ENCODE measurements at regions not wholly inside any gene's neighbourhood (a gene's known extent, or its start where the extent isn't known, plus 50 kb on each side); places are given as distances from the start of the nearest gene placed in this dataset.

DNA sequence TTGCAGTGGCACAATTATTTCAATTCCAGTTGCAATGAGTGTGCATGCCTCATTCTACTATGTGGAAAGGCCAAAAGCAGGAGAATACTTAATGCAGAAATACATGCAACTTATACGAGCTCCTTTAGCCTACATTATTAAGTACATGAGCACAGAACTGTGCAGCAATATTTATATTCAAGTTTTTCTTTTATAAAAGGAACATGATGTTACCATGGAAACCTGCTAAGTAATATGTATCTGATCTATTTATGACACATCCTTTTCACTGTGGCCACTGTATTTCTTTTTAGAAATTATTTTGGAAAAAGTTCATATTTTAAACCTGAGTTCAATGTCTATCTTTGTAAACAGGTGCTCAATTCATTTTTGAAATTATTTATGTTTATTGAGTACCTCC, 88.9 kb downstream of the ELAPOR2 start:
- no peaks in the 10 kb centered on the region for H3K9me3 ChIP-seq
- H3K27me3 ChIP-seq (replicated peaks in 1 of 2; ENCODE audit: control insufficient read depth in 2 of 2, extremely low read depth in 1 of 2, insufficient read depth in 2 of 2, low read length in 1 of 2), result no peaks in the 10 kb centered on the region
- DNase-seq, result no peak
- Mint-ChIP-seq H3K4me1 (peaks cover 14 to 24% (median 20%) of the 10 kb centered on the region in 3 donors), H3K36me3 (no peaks in the 10 kb centered on the region), H3K27me3 (peaks cover 2% of the 10 kb centered on the region in 2 donors), H3K4me3 (no peak overlapping the region), H3K27ac (no peak overlapping the region), H3K9me3 (no peaks in the 10 kb centered on the region)
- no CpG with 5 or more reads among the region's 1 CpG for WGBS (ENCODE audit: insufficient coverage)
- no peak overlapping the region for H3K4me3 ChIP-seq (ENCODE audit: control insufficient read depth in 1 of 2, extremely low read depth in 1 of 2, low read length in 1 of 2)
- H3K27ac ChIP-seq (ENCODE audit: low read length), result no peak overlapping the region
- H3K36me3 ChIP-seq (ENCODE audit: control insufficient read depth in 2 of 2, extremely low read depth in 1 of 2, insufficient read depth in 1 of 2, low read length in 1 of 2), result no peaks in the 10 kb centered on the region
- ChIA-PET POLR2A (no interaction called here), CTCF (interaction anchor here in 1 of 2 donors (0.5 to 1.0 kb wide), 3 partner anchors 9 to 916 kb away, joined by 3 to 5 read pairs (median 3); no protein-coding TSS in a partner anchor)
- H3K4me1 ChIP-seq (ENCODE audit: control insufficient read depth in 1 of 2, extremely low read depth in 1 of 2, insufficient read depth in 2 of 2, low read length in 2 of 2), result peaks cover 0 to 6% of the 10 kb centered on the region in 2 experiments
- ATAC-seq (replicated peaks in 1 of 4), result peak in 1 of 4 experiments; percentile 7

DNA sequence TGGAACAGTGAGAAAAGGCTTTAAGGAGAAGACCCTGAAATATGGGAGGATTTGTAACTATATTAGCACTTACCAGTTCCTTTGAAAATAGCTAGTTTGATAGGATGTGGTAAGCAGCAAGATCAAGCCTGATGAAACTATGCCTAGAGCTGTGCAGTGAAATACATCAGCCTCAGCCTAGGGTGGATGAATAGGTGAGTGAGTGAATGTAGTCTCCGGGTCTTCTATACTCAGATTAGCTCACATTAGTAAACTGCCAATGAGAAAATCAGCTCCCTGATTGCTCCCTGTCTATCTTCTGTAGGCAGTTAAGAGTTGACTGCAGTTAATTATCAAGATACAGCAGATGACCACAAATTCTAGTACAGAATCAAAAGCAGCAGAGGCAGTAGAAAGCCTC, 89.6 kb downstream of the ELAPOR2 start:
- Mint-ChIP-seq H3K27ac (no peak overlapping the region), H3K4me3 (no peak overlapping the region), H3K36me3 (no peaks in the 10 kb centered on the region), H3K4me1 (peaks cover 14 to 24% (median 20%) of the 10 kb centered on the region in 3 donors), H3K9me3 (no peaks in the 10 kb centered on the region), H3K27me3 (peaks cover 2 to 8% of the 10 kb centered on the region in 2 donors)
- peaks cover 0 to 6% of the 10 kb centered on the region in 2 experiments for H3K4me1 ChIP-seq (ENCODE audit: control insufficient read depth in 1 of 2, extremely low read depth in 1 of 2, insufficient read depth in 2 of 2, low read length in 2 of 2)
- DNase-seq, result no peak
- no peaks in the 10 kb centered on the region for H3K36me3 ChIP-seq (ENCODE audit: control insufficient read depth in 2 of 2, extremely low read depth in 1 of 2, insufficient read depth in 1 of 2, low read length in 1 of 2)
- no peak overlapping the region for H3K4me3 ChIP-seq (ENCODE audit: control insufficient read depth in 1 of 2, extremely low read depth in 1 of 2, low read length in 1 of 2)
- H3K27me3 ChIP-seq (replicated peaks in 1 of 2; ENCODE audit: control insufficient read depth in 2 of 2, extremely low read depth in 1 of 2, insufficient read depth in 2 of 2, low read length in 1 of 2), result peaks cover 0 to under 1% of the 10 kb centered on the region in 2 experiments
- H3K27ac ChIP-seq (ENCODE audit: low read length), result no peak overlapping the region
- ChIA-PET CTCF (interaction anchor here in 1 of 2 donors (0.5 to 1.1 kb wide), 4 partner anchors 9 to 917 kb away, joined by 3 to 5 read pairs (median 3); no protein-coding TSS in a partner anchor), POLR2A (no interaction called here)
- WGBS (ENCODE audit: insufficient coverage), result no CpG with 5 or more reads among the region's 1 CpG
- no peak for ATAC-seq (replicated peaks in 1 of 4)
- H3K9me3 ChIP-seq, result no peaks in the 10 kb centered on the region

DNA sequence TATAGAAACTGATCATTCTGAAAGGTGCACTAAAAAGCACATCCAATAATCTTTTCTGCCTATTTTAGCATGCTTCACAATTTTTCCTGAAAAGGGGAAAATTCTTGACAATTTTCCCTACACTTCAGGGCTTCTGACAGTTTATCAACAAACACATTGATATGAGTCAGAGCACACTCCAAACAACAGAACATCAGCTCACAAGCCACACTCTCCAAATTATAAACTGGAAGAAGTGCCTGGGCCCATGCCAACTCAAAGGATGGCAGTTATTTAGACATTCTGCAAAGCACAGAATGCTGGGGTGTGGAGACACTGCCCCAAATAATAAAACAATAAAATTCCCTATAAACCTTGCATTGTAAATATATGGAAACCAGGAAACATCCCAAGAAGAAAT, 90.8 kb downstream of the ELAPOR2 start:
- H3K27me3 ChIP-seq (replicated peaks in 1 of 2; ENCODE audit: control insufficient read depth in 2 of 2, extremely low read depth in 1 of 2, insufficient read depth in 2 of 2, low read length in 1 of 2), result peaks cover 0 to 3% of the 10 kb centered on the region in 2 experiments
- H3K9me3 ChIP-seq, result no peaks in the 10 kb centered on the region
- Mint-ChIP-seq H3K4me1 (peaks cover 14 to 24% (median 20%) of the 10 kb centered on the region in 3 donors), H3K27ac (no peak overlapping the region), H3K9me3 (no peaks in the 10 kb centered on the region), H3K4me3 (no peak overlapping the region), H3K27me3 (peaks cover 2 to 11% of the 10 kb centered on the region in 2 donors), H3K36me3 (no peaks in the 10 kb centered on the region)
- no peaks in the 10 kb centered on the region for H3K36me3 ChIP-seq (ENCODE audit: control insufficient read depth in 2 of 2, extremely low read depth in 1 of 2, insufficient read depth in 1 of 2, low read length in 1 of 2)
- H3K4me3 ChIP-seq (ENCODE audit: control insufficient read depth in 1 of 2, extremely low read depth in 1 of 2, low read length in 1 of 2), result no peak overlapping the region
- H3K4me1 ChIP-seq (ENCODE audit: control insufficient read depth in 1 of 2, extremely low read depth in 1 of 2, insufficient read depth in 2 of 2, low read length in 2 of 2), result peaks cover 0 to 6% of the 10 kb centered on the region in 2 experiments
- DNase-seq (no peak), ATAC-seq (replicated peaks in 1 of 4) (no peak)
- ChIA-PET POLR2A (no interaction called here), CTCF (no interaction called here)
- H3K27ac ChIP-seq (ENCODE audit: low read length), result no peak overlapping the region

DNA sequence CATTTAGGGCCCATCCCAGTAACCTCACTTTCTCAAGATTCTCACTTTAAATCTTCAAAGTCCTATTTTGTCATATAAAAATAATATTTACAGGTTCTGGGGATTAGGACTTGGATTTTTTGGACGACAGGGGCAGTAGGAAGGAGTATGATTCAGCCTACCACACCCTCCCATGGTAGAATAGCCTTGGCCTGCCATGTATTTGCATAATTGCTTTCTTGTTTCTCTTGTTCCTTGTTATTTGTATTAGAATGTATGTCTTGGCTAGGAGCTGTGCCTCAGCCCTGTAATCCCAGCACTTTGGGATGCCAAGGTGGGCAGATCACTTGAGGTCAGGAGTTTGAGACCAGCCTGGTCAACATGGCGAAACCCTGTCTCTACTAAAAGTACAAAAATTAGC, 92.5 kb downstream of the ELAPOR2 start:
- peaks cover under 1% of the 10 kb centered on the region for H3K36me3 Mint-ChIP-seq

DNA sequence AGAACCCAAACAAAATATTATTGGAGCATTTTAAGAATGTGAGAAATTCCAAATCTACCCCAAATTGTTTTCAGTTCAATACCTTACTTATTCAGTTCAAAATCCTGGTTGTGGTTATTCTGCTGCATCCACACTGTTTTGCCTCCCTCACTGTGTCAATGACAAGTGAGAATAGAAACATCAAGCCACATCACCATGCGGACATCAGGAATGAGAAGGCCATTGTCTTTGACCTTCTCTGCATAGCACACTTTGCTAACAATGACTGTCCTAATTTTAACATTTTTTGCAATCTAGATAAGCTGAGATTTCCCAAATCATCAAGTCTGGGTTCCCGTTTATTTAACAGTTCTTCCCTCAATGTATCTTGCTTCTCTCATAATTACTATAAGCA, 93.7 kb downstream of the ELAPOR2 start:
- Mint-ChIP-seq H3K4me3 (no peak overlapping the region), H3K36me3 (peaks cover 6% of the 10 kb centered on the region), H3K27me3 (peaks cover 6 to 12% of the 10 kb centered on the region in 2 donors), H3K4me1 (peaks cover 4 to 9% (median 6%) of the 10 kb centered on the region in 3 donors), H3K9me3 (no peaks in the 10 kb centered on the region), H3K27ac (no peak overlapping the region)
- no peak overlapping the region for H3K27ac ChIP-seq (ENCODE audit: low read length)
- WGBS (ENCODE audit: insufficient coverage), result 93% methylated on average over 2 of the region's 2 CpGs
- peaks cover 0 to 3% of the 10 kb centered on the region in 2 experiments for H3K27me3 ChIP-seq (replicated peaks in 1 of 2; ENCODE audit: control insufficient read depth in 2 of 2, extremely low read depth in 1 of 2, insufficient read depth in 2 of 2, low read length in 1 of 2)
- H3K36me3 ChIP-seq (ENCODE audit: control insufficient read depth in 2 of 2, extremely low read depth in 1 of 2, insufficient read depth in 1 of 2, low read length in 1 of 2), result no peaks in the 10 kb centered on the region
- no peak overlapping the region for H3K4me3 ChIP-seq (ENCODE audit: control insufficient read depth in 1 of 2, extremely low read depth in 1 of 2, low read length in 1 of 2)
- peaks cover 0 to 4% of the 10 kb centered on the region in 2 experiments for H3K4me1 ChIP-seq (ENCODE audit: control insufficient read depth in 1 of 2, extremely low read depth in 1 of 2, insufficient read depth in 2 of 2, low read length in 2 of 2)
- POLR2A ChIA-PET, result no interaction called here
- no peaks in the 10 kb centered on the region for H3K9me3 ChIP-seq
- DNase-seq (no peak), ATAC-seq (replicated peaks in 1 of 4) (no peak)
- CTCF ChIA-PET, result no interaction called here

More for the DNA sequence above, 92.5 kb downstream of the ELAPOR2 start:
- Histone ChIP-seq H3K36me3 (ENCODE audit: control insufficient read depth in 2 of 2, extremely low read depth in 1 of 2, insufficient read depth in 1 of 2, low read length in 1 of 2) (no peaks in the 10 kb centered on the region), H3K27me3 (replicated peaks in 1 of 2; ENCODE audit: control insufficient read depth in 2 of 2, extremely low read depth in 1 of 2, insufficient read depth in 2 of 2, low read length in 1 of 2) (peaks cover 0 to 3% of the 10 kb centered on the region in 2 experiments), H3K27ac (ENCODE audit: low read length) (no peak overlapping the region), H3K4me3 (ENCODE audit: control insufficient read depth in 1 of 2, extremely low read depth in 1 of 2, low read length in 1 of 2) (no peak overlapping the region), H3K4me1 (ENCODE audit: control insufficient read depth in 1 of 2, extremely low read depth in 1 of 2, insufficient read depth in 2 of 2, low read length in 2 of 2) (peaks cover 0 to 6% of the 10 kb centered on the region in 2 experiments), H3K9me3 (no peaks in the 10 kb centered on the region)
- ChIA-PET CTCF (no interaction called here), POLR2A (interaction anchor here in 1 of 2 donors (0.6 kb wide), 1 partner anchor 573 kb away, joined by 3 read pairs; no protein-coding TSS in a partner anchor)
- Mint-ChIP-seq H3K27ac (no peak overlapping the region), H3K27me3 (peaks cover 2 to 12% of the 10 kb centered on the region in 2 donors), H3K4me3 (no peak overlapping the region), H3K9me3 (no peaks in the 10 kb centered on the region), H3K4me1 (peaks cover 13 to 15% (median 14%) of the 10 kb centered on the region in 3 donors)
- no CpG with 5 or more reads among the region's 2 CpGs for WGBS (ENCODE audit: insufficient coverage)
- no peak for ATAC-seq (replicated peaks in 1 of 4)
- no peak for DNase-seq

DNA sequence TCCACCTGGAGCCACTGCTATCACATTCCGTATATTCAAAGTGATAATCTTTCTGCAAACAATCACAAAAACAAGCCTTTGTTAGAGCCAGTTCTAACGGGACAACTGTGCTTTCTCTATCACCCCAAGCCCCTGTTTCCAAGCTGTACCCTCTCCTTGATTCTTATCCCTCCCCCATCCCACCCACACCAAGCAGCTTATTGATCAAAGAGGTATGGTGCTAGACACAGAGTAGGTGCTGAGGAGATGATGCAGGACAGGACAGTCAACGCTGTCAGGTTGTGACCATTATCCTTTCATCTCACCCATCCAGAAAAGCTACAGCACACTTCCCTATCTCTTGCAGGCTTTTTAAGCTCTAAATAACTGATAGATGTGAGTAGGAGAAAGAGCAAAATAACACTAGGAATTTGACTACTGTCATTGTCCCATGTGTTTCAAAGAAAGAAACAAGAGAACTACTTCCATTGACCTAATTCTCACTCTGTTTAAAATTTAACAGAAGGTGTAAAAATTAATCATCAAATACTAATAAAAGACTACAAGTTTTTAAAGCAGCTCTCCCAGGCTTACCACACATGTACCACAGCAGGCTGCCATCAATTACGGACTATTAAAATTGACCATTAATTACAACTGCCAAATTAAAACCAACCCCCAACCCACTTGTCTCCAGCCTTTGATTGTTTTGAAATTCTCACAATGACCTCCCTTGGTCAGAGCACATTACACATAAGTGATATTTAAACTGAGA, 94.3 kb downstream of the ELAPOR2 start:
- ChIA-PET CTCF (interaction anchor here in 1 of 2 donors (0.6 kb wide), 1 partner anchor 67 kb away, joined by 11 read pairs; no protein-coding TSS in a partner anchor), POLR2A (no interaction called here)
- H3K4me1 Mint-ChIP-seq, result peaks cover 3 to 8% (median 5%) of the 10 kb centered on the region in 3 donors

More for the DNA sequence above, 94.3 kb downstream of the ELAPOR2 start:
- DNase-seq, result no peak
- Histone ChIP-seq H3K36me3 (ENCODE audit: control insufficient read depth in 2 of 2, extremely low read depth in 1 of 2, insufficient read depth in 1 of 2, low read length in 1 of 2) (no peaks in the 10 kb centered on the region), H3K27ac (ENCODE audit: low read length) (no peak overlapping the region), H3K9me3 (no peaks in the 10 kb centered on the region), H3K27me3 (replicated peaks in 1 of 2; ENCODE audit: control insufficient read depth in 2 of 2, extremely low read depth in 1 of 2, insufficient read depth in 2 of 2, low read length in 1 of 2) (peaks cover 0 to 3% of the 10 kb centered on the region in 2 experiments), H3K4me3 (ENCODE audit: control insufficient read depth in 1 of 2, extremely low read depth in 1 of 2, low read length in 1 of 2) (no peak overlapping the region), H3K4me1 (ENCODE audit: control insufficient read depth in 1 of 2, extremely low read depth in 1 of 2, insufficient read depth in 2 of 2, low read length in 2 of 2) (peaks cover 0 to 4% of the 10 kb centered on the region in 2 experiments)
- H3K27ac Mint-ChIP-seq, result no peak overlapping the region
- no peak for ATAC-seq (replicated peaks in 1 of 4)
- 100% methylated on average over 2 of the region's 4 CpGs for WGBS (ENCODE audit: insufficient coverage)
- H3K9me3 Mint-ChIP-seq, result no peaks in the 10 kb centered on the region
- peaks cover 6% of the 10 kb centered on the region for H3K36me3 Mint-ChIP-seq
- peaks cover 6 to 12% of the 10 kb centered on the region in 2 donors for H3K27me3 Mint-ChIP-seq
- no peak overlapping the region for H3K4me3 Mint-ChIP-seq
